IMR-90 (cell line): ENCODE measurements at regions not wholly inside any gene's neighbourhood (a gene's known extent, or its start where the extent isn't known, plus 50 kb on each side); places are given as distances from the start of the nearest gene placed in this dataset.
A peak's percentile ranks its signal among the peaks of the same experiment; 100 is the strongest.

ENCODE experiments used
- BHLHE40 ChIP-seq: fragments of 150-350 bp; IDR thresholded peaks from 2 replicates; pipeline ENCODE4 v1.6.1; 2016; ENCODE audit warnings: mild to moderate bottlenecking, low read depth, low read length
- CEBPB ChIP-seq: IDR thresholded peaks from 2 replicates; pipeline ENCODE4 v1.6.1; 2012; ENCODE audit warnings: low read depth, low read length, improper control_type of control experiment
- CHD1 ChIP-seq: IDR thresholded peaks from 2 replicates; pipeline ENCODE4 v1.6.1; 2012; ENCODE audit warnings: low read depth, low read length, improper control_type of control experiment
- CTCF ChIP-seq: conservative IDR thresholded peaks from 2 replicates; pipeline ENCODE4 v1.5.1; 2012; ENCODE audit warnings: mild to moderate bottlenecking, low read depth, low read length, improper control_type of control experiment
- FOS ChIP-seq: fragments of 150-350 bp; IDR thresholded peaks from 2 replicates; pipeline ENCODE4 v1.6.1; 2016; ENCODE audit warnings: low read depth, low read length
- MAFK ChIP-seq: IDR thresholded peaks from 2 replicates; pipeline ENCODE4 v1.6.1; 2012; ENCODE audit warnings: low read depth, low read length, improper control_type of control experiment
- POLR2A ChIP-seq: IDR thresholded peaks from 2 replicates; pipeline ENCODE4 v1.6.1; 2012; ENCODE audit warnings: mild to moderate bottlenecking, low read depth, low read length
- RAD21 ChIP-seq: IDR thresholded peaks from 2 replicates; pipeline ENCODE4 v1.6.1; 2012; ENCODE audit warnings: low read length, improper control_type of control experiment
- SMC3 ChIP-seq: fragments of 150-350 bp; IDR thresholded peaks from 2 replicates; pipeline ENCODE4 v1.6.1; 2016; ENCODE audit warnings: low read depth, mild to moderate bottlenecking, antibody characterized with exemption, low read length, moderate library complexity
- USF2 ChIP-seq: fragments of 150-350 bp; IDR thresholded peaks from 2 replicates; pipeline ENCODE4 v1.6.1; 2017; ENCODE audit warnings: mild to moderate bottlenecking, antibody characterized with exemption, low read length, low read depth
- TF ChIP-seq, protein P1 (sequence below): fragments of 150-350 bp; IDR thresholded peaks from 2 replicates; pipeline ENCODE4 v1.6.1; 2016; ENCODE audit warnings: low read depth, mild to moderate bottlenecking, low read length, moderate library complexity, borderline replicate concordance

GRCh38 chr2:234739061-234739460 lies 212.8 kb upstream of the SH3BP4 start:
- TF ChIP-seq CTCF (no peak), RAD21 (no peak), POLR2A (no peak), SMC3 (no peak), CEBPB (no peak), CHD1 (no peak), USF2 (no peak), BHLHE40 (no peak), MAFK (peak; percentile 92), FOS (no peak)
- TF ChIP-seq, protein P1, sequence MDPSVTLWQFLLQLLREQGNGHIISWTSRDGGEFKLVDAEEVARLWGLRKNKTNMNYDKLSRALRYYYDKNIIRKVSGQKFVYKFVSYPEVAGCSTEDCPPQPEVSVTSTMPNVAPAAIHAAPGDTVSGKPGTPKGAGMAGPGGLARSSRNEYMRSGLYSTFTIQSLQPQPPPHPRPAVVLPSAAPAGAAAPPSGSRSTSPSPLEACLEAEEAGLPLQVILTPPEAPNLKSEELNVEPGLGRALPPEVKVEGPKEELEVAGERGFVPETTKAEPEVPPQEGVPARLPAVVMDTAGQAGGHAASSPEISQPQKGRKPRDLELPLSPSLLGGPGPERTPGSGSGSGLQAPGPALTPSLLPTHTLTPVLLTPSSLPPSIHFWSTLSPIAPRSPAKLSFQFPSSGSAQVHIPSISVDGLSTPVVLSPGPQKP: no peak
